Mesodermal cell (in vitro differentiated cells): ENCODE measurements at regions not wholly inside any gene's neighbourhood (a gene's known extent, or its start where the extent isn't known, plus 50 kb on each side); places are given as distances from the start of the nearest gene placed in this dataset.

ENCODE experiments used
- H3K27ac ChIP-seq: 2 replicates; pipeline ENCODE4 v1.7.0; 2013; ENCODE audit warnings: mild to moderate bottlenecking, low read depth, low read length, moderate library complexity; ENCODE audit not compliant: severe bottlenecking
- H3K36me3 ChIP-seq: 2 replicates; pipeline ENCODE4 v1.7.1; 2013; ENCODE audit warnings: mild to moderate bottlenecking, low read length, moderate library complexity; ENCODE audit not compliant: control insufficient read depth, insufficient read depth
- H3K4me1 ChIP-seq: one replicate; pipeline ENCODE4 v1.7.1; 2013; ENCODE audit warnings: mild to moderate bottlenecking, low read length; ENCODE audit not compliant: insufficient read depth, control insufficient read depth, poor library complexity, severe bottlenecking
- H3K4me3 ChIP-seq: 2 replicates; pipeline ENCODE4 v1.7.0; 2013; ENCODE audit warnings: low read length, control low read depth, mild to moderate bottlenecking; ENCODE audit not compliant: insufficient read depth, poor library complexity, severe bottlenecking; ENCODE audit errors: extremely low read depth
- H3K9me3 ChIP-seq: 2 replicates; pipeline ENCODE4 v1.7.1; 2013; ENCODE audit warnings: mild to moderate bottlenecking, low read length, moderate library complexity; ENCODE audit not compliant: control insufficient read depth
- WGBS, 2 experiments: methylation state at CpG; one replicate each; pipeline ENCODE4 v1.1.5; 2013; ENCODE audit warnings: missing lambda C conversion rate in 2 of 2; ENCODE audit not compliant: insufficient coverage in 2 of 2; 5-methylcytosine and 5-hydroxymethylcytosine counted together

DNA sequence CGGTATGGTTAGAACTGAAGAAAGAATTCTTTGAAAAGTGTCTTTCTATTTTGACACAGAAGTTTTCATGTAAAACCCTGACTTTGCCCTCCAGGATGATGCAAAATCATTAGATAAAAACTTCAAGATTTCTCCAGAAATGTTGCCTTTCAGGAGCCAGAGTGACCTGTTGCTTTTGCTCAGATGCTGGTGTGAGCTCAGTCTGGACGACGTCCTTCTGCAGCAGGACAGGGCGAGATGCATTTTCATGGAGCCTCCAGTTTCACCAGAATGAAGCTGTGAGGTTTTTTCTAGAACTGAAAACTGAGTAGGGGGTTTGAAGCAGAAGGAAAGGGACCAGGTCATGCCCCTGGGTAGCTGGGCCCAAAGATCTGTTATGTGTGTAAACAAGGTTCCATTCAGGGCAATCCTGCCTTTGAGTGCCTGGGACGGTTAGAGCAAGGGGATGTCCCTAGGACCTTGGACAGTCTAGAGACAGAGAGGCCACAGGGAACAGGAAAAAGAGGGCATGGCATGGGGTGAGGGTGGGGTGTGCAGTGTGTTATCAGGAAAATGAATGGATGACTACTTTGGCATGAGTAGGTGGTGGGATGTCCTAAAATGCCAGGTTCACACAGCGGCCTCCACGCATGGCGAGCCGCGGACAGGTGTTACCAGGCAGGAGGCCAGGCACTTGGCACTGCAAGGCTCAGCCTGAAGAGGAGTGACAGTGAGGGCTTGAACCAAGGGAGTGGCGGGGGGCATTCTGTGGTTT lies 356.3 kb downstream of the CXCL12 start:
- Histone ChIP-seq H3K9me3 (no peaks in the 10 kb centered on the region), H3K4me3 (no peak overlapping the region)
- 94 to 98% methylated on average over 9 of the region's 11 CpGs for WGBS, 2 experiments

DNA sequence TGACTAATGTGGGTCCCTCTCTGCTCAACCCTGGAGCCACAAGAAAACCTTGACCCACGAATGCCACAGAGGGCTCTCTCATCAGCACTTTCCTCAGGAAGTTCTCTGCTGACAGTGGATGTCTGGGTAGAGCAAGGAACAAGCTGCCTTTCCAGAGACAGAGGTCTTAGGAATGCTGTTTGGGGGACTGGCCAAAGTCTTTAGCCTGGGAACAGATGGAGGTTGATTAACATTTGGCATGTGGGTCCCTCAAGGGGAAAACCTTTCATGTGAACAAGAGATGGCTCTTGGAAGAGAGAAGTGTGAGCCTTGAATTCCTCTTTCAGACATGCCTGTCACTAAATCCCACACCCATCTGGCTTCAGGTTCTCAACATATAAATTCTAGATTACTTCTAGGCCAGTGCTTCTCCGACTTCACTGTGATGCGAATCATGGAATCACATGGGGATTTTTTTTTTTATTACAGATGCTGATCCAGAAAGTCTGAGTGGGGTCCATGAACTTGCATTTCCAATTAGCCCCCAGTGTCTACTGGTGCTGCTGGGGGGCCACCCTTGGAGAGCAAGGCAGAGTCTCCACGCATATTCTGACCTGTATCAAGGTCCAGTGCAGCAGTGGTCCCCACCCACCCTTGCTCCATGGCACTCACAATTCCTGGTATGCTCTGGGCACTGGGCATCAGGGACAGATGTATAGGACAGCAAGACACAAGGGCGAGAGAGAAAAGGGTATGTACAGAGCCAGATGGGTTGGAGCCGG lies 360.4 kb downstream of the CXCL12 start:
- no peak overlapping the region for H3K4me3 ChIP-seq
- H3K27ac ChIP-seq: no peak overlapping the region
- H3K36me3 ChIP-seq: no peaks in the 10 kb centered on the region
- 78 to 83% methylated on average over 3 of the region's 6 CpGs for WGBS, 2 experiments
- no peaks in the 10 kb centered on the region for H3K9me3 ChIP-seq
- H3K4me1 ChIP-seq: no peaks in the 10 kb centered on the region

More for the DNA sequence above, 356.3 kb downstream of the CXCL12 start:
- Histone ChIP-seq H3K36me3 (no peaks in the 10 kb centered on the region), H3K4me1 (no peaks in the 10 kb centered on the region), H3K27ac (no peak overlapping the region)

DNA sequence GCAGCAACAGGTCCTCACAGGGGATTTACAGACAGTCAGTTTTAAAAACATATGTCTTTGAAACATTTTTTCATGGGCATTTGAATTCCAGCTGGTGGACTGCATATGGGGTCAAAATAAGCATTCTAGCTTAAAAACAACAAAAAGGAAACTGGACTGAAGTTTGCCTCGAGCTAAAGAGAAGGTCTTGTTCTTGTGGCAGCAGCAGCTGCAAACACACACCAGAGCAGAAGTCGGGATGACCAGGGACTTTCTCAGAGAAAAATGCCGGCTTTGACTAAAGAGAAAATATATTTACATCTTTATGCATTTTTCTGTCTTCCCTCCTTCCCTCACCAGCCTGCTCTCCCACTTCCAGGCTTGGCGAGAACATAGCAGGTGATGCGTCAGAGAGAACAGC lies 361.4 kb downstream of the CXCL12 start:
- 80 to 85% methylated on average over 2 of the region's 5 CpGs for WGBS, 2 experiments
- H3K9me3 ChIP-seq: no peaks in the 10 kb centered on the region
- no peaks in the 10 kb centered on the region for H3K36me3 ChIP-seq
- H3K27ac ChIP-seq: no peak overlapping the region
- no peaks in the 10 kb centered on the region for H3K4me1 ChIP-seq
- H3K4me3 ChIP-seq: no peak overlapping the region

DNA sequence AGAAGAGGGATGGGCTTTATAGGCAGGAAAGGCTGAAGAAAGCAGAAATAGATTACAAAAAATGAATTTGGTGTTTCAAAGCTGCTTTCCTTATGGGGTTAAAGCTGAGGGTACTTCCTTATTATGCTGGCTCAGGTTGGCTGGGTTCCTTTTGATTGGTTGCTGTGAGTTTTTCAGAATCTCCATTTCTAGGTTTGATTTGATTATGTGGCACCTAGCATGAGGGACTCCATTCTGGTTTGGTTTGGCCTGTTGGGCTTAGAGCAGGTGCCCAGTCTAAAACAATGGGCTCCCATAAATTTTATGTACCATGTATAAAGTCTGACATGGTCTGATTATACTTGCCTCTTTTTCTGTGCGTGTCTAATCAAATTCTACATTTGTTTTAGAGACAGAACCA lies 362.7 kb downstream of the CXCL12 start:
- H3K9me3 ChIP-seq: no peaks in the 10 kb centered on the region
- no peak overlapping the region for H3K4me3 ChIP-seq
- no peak overlapping the region for H3K27ac ChIP-seq
- no peaks in the 10 kb centered on the region for H3K4me1 ChIP-seq
- H3K36me3 ChIP-seq: no peaks in the 10 kb centered on the region
- no CpG with 5 or more reads among the region's 1 CpG for WGBS, 2 experiments

DNA sequence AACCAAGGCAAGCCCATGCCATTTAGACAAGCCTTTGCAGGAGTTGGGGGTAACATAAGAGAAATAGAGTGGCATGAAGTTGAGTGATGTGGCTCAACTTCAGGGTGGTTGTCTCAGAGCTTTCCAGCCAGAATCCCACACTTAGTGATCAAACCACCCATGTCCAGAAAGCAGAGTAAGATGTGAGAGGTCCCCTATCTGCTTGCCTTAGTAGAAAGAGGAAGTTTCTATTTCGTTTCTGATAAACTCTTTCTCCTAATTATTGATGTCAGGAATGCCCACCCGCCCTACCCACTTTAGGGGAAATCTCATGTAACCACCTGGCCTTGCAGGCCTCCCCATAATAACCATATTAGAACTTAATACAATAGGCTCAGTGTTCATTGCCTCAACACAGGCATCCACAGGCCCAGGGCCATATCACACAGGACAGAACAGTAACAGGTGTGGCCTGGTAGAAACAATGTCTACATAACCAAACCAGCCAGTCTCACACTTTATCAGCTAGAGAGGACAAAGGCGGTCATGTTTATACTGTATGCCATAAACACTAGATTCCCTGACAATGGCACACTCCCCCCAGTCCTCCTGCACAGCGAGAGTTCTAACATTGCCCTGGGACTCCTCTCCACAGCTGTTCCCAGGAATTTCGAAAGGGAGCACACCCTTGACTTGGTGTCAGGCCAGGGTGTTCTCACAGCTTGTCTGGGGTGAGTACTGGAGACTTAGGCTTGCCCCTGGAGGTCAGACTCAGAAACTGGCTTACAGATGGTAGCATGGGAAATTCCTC lies 364.4 kb downstream of the CXCL12 start:
- Histone ChIP-seq H3K27ac (no peak overlapping the region), H3K36me3 (no peaks in the 10 kb centered on the region), H3K4me1 (no peaks in the 10 kb centered on the region), H3K4me3 (no peak overlapping the region), H3K9me3 (no peaks in the 10 kb centered on the region)
- WGBS, 2 experiments: 92 to 93% methylated on average over 2 to 3 of the region's 5 CpGs

DNA sequence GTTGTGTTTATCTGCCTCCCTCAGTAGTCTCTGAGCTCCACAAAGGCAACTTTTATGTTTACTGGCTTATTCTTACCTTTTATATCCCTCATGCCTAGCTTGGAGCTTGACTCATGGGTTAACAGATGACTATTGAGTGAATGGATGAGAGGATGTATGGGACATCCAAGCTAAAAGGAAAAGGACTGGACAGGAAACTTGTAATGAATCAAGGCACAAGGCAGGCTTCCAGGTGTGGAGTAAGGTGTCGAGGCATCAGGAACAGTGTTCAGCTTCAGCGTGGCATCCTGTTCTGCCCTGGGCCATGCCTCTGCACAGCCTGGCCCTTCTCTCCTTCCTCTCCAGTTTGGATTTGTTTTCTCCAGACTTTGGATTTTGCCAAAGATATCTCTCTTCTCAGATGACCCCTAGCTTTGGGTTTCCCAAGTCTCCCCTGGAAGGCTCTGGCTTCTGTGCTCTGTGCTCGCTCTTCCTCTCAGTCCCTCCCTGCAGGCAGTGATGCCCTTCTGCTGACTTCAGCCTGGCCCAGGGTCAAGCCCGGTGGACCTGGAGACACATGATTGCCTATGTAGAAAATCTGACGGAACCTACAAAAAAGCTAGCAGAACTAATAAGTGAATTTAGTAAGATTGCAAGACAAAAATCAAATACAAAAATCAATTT lies 367.3 kb downstream of the CXCL12 start:
- WGBS, 2 experiments: 90 to 95% methylated on average over 3 of the region's 5 CpGs
- H3K4me3 ChIP-seq: no peak overlapping the region
- no peaks in the 10 kb centered on the region for H3K9me3 ChIP-seq
- H3K4me1 ChIP-seq: no peaks in the 10 kb centered on the region
- no peaks in the 10 kb centered on the region for H3K36me3 ChIP-seq
- H3K27ac ChIP-seq: no peak overlapping the region

DNA sequence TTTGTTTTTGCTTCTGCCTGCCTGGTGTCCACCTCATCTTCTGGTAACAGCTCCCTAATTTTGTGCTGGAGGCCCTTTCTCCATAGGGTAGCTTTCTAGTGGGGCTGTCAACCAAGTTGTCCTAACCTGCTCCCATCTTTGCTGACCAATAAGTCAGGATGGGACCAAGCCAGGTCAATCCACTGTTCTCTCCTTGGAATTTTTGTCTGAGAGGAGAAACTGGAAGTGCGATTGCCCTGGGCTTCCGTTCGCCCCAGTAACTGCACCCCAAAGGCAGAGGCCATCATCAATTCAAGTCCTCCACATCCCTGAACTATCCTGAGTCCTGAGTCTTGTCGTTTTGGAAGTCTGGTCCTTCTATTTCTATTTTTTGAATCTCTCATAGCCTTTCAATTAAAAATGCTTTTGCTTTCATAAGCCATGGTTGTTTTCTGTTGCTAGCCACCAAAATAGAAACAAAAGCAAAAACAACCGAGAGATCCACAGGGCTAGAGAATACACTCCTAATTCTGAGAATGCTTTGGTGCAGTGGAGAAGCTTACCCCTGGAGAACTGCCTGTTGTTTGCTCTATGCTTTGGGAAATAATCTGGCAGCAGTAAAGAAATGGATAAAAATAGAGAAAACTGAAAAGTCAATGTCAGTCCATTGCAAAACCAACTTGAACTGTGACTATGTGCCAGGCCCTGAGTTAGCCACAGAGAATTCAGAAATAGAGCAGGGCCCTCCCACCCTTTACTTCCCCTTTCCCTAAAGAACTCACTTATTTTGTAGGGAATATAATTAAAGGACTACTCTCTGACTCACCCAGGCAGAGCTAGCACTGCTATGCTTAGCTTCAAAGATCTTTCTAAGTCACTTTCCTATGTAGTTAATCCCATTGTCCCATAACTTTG lies 368.1 kb downstream of the CXCL12 start:
- Histone ChIP-seq H3K36me3 (no peaks in the 10 kb centered on the region), H3K4me3 (no peak overlapping the region), H3K4me1 (no peaks in the 10 kb centered on the region), H3K27ac (no peak overlapping the region), H3K9me3 (no peaks in the 10 kb centered on the region)
- 88 to 93% methylated on average over 1 to 5 of the region's 5 CpGs for WGBS, 2 experiments

DNA sequence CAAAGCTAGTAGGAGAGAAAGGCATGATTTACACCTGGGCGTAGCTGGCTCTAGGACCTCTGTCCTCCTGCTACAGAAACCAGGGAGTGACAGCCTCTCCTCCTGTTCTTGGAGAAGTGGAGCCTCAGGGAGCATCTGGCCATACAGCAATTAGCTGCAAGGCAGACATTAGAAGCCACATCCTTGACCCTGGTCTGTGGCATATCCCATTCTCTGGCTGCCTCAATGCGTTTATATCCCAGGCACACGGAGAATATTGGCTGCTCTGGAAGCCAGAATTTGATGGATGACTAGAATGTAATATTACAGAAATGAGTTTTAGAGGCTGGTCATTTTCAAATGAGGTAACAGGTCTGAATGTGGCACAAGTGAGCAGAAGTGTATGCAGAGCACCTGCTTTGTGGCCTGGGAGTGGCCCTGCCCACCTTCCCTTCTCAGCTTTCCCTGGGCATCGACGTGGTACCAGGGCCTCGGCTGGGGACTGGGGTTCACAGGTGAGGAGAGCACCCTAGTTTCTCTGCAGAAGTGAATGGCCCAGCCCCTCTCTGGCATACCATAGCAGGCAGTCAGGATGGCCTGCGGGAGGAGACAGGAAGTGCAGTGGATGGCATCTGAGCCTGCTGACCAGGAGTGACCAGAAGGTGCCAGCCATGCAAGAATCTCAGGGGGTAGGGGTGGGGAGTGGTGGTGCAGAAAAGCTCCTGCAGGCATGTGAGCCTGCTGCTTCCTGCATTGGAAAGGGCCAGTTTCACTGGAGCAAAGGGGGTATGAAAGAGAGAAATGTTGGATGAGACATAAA lies 367.2 kb upstream of the ZNF32 start:
- H3K36me3 ChIP-seq: no peaks in the 10 kb centered on the region
- WGBS, 2 experiments: 86 to 100% methylated on average over 4 to 7 of the region's 7 CpGs
- H3K4me3 ChIP-seq: no peak overlapping the region
- H3K9me3 ChIP-seq: no peaks in the 10 kb centered on the region
- no peaks in the 10 kb centered on the region for H3K4me1 ChIP-seq
- no peak overlapping the region for H3K27ac ChIP-seq

DNA sequence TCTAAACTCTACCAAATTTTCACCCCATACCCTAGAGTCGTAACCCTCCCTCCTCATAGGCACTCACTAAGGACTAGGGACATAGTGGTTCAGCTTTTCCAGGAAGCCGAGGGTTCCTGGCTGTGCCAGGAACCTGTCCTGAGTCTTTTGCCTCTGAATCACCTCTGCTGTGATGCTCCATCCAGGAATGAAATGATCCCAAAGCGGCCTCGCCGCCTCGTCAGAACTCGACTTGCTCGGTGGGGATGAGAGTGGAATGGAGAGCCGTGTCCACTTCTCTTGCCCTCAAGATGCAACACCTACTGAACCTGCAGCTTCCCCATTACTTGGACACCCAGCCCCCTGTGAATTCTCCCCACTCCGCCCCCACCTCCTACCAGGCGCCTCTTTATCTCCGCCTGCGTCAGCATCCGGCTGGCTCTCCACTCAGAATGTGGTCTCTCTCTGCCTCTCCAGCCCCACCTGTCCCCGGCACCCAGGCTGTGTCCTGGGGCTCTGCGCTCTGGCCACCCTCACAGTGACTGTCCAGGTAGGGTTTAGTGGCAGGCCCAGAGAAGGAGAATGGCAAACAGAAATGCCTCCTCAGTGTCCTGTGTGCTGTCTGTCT lies 366.1 kb upstream of the ZNF32 start:
- H3K4me1 ChIP-seq: no peaks in the 10 kb centered on the region
- no peaks in the 10 kb centered on the region for H3K36me3 ChIP-seq
- H3K9me3 ChIP-seq: no peaks in the 10 kb centered on the region
- 93 to 96% methylated on average over 8 to 14 of the region's 16 CpGs for WGBS, 2 experiments
- H3K27ac ChIP-seq: no peak overlapping the region
- H3K4me3 ChIP-seq: no peak overlapping the region
